ENCODE measurements at regions not wholly inside any gene's neighbourhood (a gene's known extent, or its start where the extent isn't known, plus 50 kb on each side); places are given as distances from the start of the nearest gene placed in this dataset.

GRCh38 chr1:234704106-234704887 is 94.3 kb upstream of the IRF2BP2 start:
- DNase-seq (ENCODE audit: extremely low spot score, insufficient read length, low read depth) (no peak), FAIRE-seq (no peak)

- FAIRE-seq (no peak), DNase-seq (ENCODE audit: extremely low spot score, insufficient read length, low read depth) (no peak)
These were observed 92.5 kb upstream of the IRF2BP2 start for GRCh38 chr1:234702342-234703000.

GRCh38 chr1:234701737-234702341 is 91.9 kb upstream of the IRF2BP2 start:
- no peak for FAIRE-seq
- no peak for DNase-seq (ENCODE audit: extremely low spot score, insufficient read length, low read depth)

GRCh38 chr1:234699795-234700665 is 90.1 kb upstream of the IRF2BP2 start:
- DNase-seq (ENCODE audit: extremely low spot score, insufficient read length, low read depth) (peak; percentile 51), FAIRE-seq (peak; percentile 83)

- FAIRE-seq (no peak), DNase-seq (ENCODE audit: extremely low spot score, insufficient read length, low read depth) (no peak)
These were observed 88.7 kb upstream of the IRF2BP2 start for GRCh38 chr1:234698686-234699085.

GRCh38 chr1:234697741-234698140 is 87.8 kb upstream of the IRF2BP2 start:
- DNase-seq (ENCODE audit: extremely low spot score, insufficient read length, low read depth) (no peak), FAIRE-seq (no peak)

GRCh38 chr1:234697015-234697414 is 87.0 kb upstream of the IRF2BP2 start:
- DNase-seq (ENCODE audit: extremely low spot score, insufficient read length, low read depth), result no peak

GRCh38 chr1:234696148-234696576 is 86.2 kb upstream of the IRF2BP2 start:
- peak; percentile 15 for DNase-seq (ENCODE audit: extremely low spot score, insufficient read length, low read depth)
- FAIRE-seq, result peak; percentile 87

More at GRCh38 chr1:234697015-234697414, 87.0 kb upstream of the IRF2BP2 start:
- peak; percentile 58 for FAIRE-seq

- no peak for FAIRE-seq
- DNase-seq (ENCODE audit: extremely low spot score, insufficient read length, low read depth), result no peak
These were observed 84.7 kb upstream of the IRF2BP2 start for GRCh38 chr1:234694661-234695060.

- no peak for FAIRE-seq
- no peak for DNase-seq (ENCODE audit: extremely low spot score, insufficient read length, low read depth)
These were observed 83.1 kb upstream of the IRF2BP2 start for GRCh38 chr1:234692966-234693580.

GRCh38 chr1:234691567-234691966 is 81.6 kb upstream of the IRF2BP2 start:
- DNase-seq (ENCODE audit: extremely low spot score, insufficient read length, low read depth), result no peak
- no peak for FAIRE-seq

- FAIRE-seq (no peak), DNase-seq (ENCODE audit: extremely low spot score, insufficient read length, low read depth) (no peak)
These were observed 80.9 kb upstream of the IRF2BP2 start for GRCh38 chr1:234690872-234691271.

- FAIRE-seq, result no peak
These were observed 79.3 kb upstream of the IRF2BP2 start for GRCh38 chr1:234689236-234689635.

GRCh38 chr1:234687011-234687410 is 77.0 kb upstream of the IRF2BP2 start:
- FAIRE-seq (no peak), DNase-seq (ENCODE audit: extremely low spot score, insufficient read length, low read depth) (no peak)

More at GRCh38 chr1:234689236-234689635, 79.3 kb upstream of the IRF2BP2 start:
- DNase-seq (ENCODE audit: extremely low spot score, insufficient read length, low read depth), result no peak

- no peak for FAIRE-seq
- DNase-seq (ENCODE audit: extremely low spot score, insufficient read length, low read depth), result no peak
These were observed 76.1 kb upstream of the IRF2BP2 start for GRCh38 chr1:234686035-234686434.

- no peak for FAIRE-seq
- DNase-seq (ENCODE audit: extremely low spot score, insufficient read length, low read depth), result no peak
These were observed 74.9 kb upstream of the IRF2BP2 start for GRCh38 chr1:234684856-234685255.

- DNase-seq (ENCODE audit: extremely low spot score, insufficient read length, low read depth) (no peak), FAIRE-seq (no peak)
These were observed 74.1 kb upstream of the IRF2BP2 start for GRCh38 chr1:234683861-234684632.

- DNase-seq (ENCODE audit: extremely low spot score, insufficient read length, low read depth) (no peak), FAIRE-seq (no peak)
These were observed 73.3 kb upstream of the IRF2BP2 start for GRCh38 chr1:234683127-234683860.

Data from GM18507 (cell line).